MG63 (cell line): ENCODE measurements at regions not wholly inside any gene's neighbourhood (a gene's known extent, or its start where the extent isn't known, plus 50 kb on each side); places are given as distances from the start of the nearest gene placed in this dataset.
"Not testable (repeated sequence)": the region's sequence is repeated elsewhere in the genome, so short reads cannot be mapped to it uniquely, and the experiment has no call there.

ENCODE experiments used
- DNase-seq: peaks from one replicate; pipeline ENCODE4 v3.0.0-alpha.2; 2020
- H3K27me3 ChIP-seq: fragments of 250-450 bp; sonication (Bioruptor Pico); 2 replicates; pipeline ENCODE4 v1.5.1; 2020; ENCODE audit warnings: mild to moderate bottlenecking, moderate library complexity
- H3K36me3 ChIP-seq: fragments of 250-450 bp; sonication (Bioruptor Pico); 2 replicates; pipeline ENCODE4 v1.5.1; 2020; ENCODE audit warnings: mild to moderate bottlenecking, moderate library complexity
- H3K4me3 ChIP-seq: fragments of 250-450 bp; sonication (Bioruptor Pico); 2 replicates; pipeline ENCODE4 v1.5.1; 2020; ENCODE audit warnings: mild to moderate bottlenecking, moderate library complexity
- H3K9me3 ChIP-seq: fragments of 250-450 bp; sonication (Bioruptor Pico); 2 replicates; pipeline ENCODE4 v1.5.1; 2020; ENCODE audit warnings: mild to moderate bottlenecking, moderate library complexity

DNA sequence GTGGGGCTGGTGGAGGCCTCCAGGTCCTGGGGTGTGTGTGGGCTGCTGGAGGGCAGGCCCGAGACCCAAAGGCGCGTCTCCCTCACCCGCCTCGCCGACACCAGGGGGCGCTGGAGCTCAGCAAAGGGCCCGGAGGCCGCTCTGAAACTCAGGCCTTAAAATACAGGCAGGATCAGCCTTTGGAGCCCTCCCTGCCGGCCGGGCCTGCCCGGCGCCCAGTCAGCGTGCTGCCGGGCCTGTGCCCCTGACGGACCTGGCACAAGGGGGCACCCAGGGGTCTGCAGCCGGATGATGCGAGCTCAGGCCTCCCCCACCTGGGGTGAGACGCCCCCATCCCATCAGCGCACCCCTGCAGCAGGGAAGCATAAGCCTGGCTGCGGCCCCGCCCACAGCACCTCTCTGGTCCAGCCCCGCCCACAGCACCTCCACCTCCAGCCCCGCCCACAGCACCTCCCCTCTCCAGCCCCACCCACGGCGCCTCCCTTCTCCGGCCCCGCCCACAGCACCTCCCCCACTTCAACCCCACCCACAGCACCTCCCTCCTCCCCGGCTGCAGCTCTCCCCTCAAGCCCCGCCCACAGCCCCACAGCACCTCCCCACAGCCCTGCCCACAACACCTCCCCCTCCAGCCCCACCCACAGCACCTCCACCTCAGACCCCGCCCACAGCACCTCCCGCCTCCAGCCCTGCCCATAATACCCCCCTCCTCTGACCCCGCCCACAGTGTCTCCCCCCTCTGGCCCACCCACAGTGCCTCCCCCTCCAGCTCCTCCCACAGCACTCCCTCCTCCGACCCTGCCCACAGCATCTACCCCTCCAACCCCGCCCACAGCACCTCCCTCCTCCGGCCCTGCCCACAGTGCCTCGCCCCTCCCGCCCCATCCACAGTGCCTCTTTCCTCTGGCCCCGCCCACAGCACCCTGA is 92.8 kb upstream of the OTOS start:
- peak; percentile 89 for DNase-seq
- H3K4me3 ChIP-seq: peak overlapping the region; percentile 49

DNA sequence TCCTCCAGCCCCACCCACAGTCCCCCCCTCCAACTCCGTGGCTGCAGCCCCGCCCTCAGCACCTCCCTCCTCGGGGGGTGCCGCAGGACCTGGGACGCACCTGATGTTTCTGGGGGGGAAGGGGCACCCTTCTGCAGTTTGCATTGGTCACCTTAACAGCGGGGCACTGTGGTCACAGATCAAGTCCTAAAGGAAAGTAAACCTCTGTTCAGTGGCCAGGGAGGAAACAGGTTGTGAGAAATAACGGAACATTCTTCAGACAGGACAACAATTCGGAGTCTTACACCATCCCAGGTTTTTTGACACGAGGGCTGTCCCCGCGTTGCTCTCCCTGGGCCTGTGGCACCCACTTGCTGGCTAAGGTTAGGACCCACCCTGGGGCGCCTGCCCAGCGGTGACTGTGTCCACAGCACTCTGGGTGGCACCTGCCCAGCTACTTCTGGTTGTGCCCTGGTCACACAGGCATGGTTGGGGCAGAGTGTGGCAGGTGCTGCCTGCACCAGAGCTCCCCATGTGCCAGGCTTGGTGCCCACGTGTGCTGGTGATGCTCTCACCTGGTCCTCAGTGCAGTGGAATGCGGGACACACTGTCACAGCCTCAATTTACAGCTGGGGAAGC is 93.5 kb upstream of the OTOS start:
- Histone ChIP-seq H3K36me3 (no peaks in the 10 kb centered on the region), H3K27me3 (no peaks in the 10 kb centered on the region), H3K9me3 (peaks cover 2% of the 10 kb centered on the region), H3K4me3 (no peak overlapping the region)
- no peak for DNase-seq

More for the DNA sequence above, 92.8 kb upstream of the OTOS start:
- H3K9me3 ChIP-seq: peaks cover 4% of the 10 kb centered on the region
- H3K27me3 ChIP-seq: no peaks in the 10 kb centered on the region
- no peaks in the 10 kb centered on the region for H3K36me3 ChIP-seq

DNA sequence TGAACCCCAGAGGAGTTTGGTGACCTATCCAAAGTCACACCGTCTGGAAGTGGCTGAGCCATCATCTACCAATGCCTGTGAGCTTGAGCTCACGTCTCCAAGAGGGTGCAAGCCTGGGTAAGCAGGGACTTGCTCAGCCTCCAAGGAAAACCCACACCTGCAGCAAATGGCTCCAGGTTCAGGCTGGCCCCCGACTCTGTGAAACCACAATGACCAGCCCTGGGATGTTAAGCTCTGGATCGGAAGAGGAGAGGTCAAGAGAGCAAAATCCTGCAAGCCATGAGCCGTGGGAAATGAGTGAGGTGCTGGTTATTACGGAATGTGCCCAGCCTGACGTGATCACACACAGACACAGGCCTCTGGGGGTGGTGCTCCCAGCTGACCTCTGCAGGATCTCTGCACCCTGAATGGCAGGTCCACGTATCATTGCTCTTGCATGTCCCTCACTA is 94.1 kb upstream of the OTOS start:
- no peaks in the 10 kb centered on the region for H3K27me3 ChIP-seq
- DNase-seq: no peak
- no peaks in the 10 kb centered on the region for H3K36me3 ChIP-seq
- H3K9me3 ChIP-seq: no peaks in the 10 kb centered on the region; the same call in 1 of the 2 replicates
- no peak overlapping the region for H3K4me3 ChIP-seq

DNA sequence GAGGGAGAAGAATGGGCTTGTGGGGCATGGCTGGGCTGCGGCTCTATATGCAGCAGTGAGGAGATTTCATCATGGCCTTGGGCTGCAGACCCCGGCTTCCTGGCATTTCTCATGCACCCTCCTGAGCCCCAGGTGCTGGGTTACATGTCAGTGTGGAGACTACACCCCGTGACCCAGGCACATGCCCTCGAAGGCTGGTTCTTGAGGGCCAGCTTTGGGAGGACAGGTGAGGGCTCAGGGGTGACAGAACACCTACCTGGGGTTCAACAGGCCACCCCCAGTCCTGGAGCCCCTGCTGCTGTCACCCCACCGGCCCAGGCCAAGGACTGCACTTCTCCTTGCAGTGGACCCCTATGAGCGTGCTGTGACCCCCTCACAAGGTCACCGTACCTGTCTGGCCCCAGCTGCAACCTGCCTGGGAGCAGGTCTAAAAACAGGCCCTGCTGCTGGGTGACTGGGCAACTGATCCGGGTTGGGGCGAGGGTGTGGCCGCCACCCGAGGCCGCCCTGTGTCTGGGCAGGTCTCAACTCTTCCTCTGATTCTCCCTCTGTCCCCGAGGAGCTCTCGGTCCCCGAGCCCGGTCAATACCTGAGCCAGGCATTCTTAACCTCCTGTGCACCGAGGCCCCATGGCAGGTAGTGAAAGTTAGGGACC is 94.8 kb upstream of the OTOS start:
- Histone ChIP-seq H3K36me3 (no peaks in the 10 kb centered on the region), H3K27me3 (no peaks in the 10 kb centered on the region), H3K4me3 (no peak overlapping the region), H3K9me3 (no peaks in the 10 kb centered on the region)
- DNase-seq: no peak

DNA sequence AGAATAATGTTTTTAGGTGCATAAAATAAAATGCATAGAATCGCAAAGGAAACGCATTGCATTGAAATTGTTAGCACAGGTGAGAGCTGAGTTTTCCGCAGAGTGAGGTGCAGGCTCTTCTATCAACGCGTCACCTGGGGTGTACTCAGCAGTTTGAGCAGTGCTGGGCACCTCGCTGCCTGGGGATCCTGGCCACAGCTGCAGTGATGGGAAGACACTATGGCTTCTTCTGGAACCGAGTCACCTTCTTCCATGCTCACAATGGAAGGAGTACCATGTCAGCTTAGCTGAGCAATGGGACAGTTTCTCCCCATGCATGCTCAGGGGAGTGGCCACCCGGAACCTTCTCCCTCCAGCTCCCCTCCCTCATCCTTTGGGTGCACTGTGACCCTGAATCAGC is 95.4 kb upstream of the OTOS start:
- Histone ChIP-seq H3K36me3 (no peaks in the 10 kb centered on the region), H3K27me3 (no peaks in the 10 kb centered on the region), H3K4me3 (no peak overlapping the region), H3K9me3 (no peaks in the 10 kb centered on the region)
- no peak for DNase-seq

DNA sequence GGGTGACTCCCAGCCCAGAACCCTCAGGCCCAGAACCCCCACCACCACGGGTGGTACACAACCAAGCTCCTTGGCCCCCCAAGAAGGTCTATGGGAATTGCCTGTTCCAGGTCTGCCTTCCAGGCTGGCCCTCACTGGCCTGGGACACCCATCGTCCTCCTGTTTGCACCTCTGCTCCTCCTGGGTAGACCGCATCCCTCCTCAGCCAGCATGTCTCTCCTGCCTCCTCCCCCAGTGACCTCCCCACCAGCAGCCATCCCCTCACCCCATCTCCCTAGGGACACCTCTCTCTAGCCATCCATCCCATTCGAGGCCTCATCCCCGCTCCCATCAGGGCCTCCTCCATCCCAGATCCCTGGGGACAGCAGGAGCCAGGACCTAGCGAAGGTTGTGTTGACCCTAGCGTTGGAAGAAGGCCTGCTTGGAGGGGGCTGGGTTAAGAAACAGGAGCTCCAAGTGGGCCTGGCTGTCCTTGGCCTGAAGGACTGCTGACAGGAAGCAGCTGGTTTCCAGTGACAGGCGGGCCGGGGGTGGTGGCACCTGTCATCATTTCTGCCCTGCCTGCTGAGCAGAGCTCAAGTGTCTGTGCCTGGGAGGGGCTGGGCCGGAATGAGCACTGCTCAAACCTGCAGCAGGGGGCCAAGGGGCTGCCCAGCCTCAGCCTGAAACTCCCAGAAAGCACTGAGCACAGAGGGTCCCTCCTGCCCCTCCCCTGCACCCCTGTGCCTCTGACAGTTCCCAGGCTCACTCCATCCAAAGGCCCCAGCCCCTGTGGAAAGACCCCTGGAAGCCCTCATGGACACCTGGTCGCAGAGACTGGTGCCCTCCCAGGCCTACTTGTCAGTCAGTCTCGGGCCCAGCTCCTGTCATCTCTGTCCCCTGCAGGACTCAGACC is 96.0 kb upstream of the OTOS start:
- no peaks in the 10 kb centered on the region for H3K27me3 ChIP-seq
- H3K4me3 ChIP-seq: no peak overlapping the region
- H3K36me3 ChIP-seq: no peaks in the 10 kb centered on the region
- H3K9me3 ChIP-seq: no peaks in the 10 kb centered on the region
- DNase-seq: no peak

DNA sequence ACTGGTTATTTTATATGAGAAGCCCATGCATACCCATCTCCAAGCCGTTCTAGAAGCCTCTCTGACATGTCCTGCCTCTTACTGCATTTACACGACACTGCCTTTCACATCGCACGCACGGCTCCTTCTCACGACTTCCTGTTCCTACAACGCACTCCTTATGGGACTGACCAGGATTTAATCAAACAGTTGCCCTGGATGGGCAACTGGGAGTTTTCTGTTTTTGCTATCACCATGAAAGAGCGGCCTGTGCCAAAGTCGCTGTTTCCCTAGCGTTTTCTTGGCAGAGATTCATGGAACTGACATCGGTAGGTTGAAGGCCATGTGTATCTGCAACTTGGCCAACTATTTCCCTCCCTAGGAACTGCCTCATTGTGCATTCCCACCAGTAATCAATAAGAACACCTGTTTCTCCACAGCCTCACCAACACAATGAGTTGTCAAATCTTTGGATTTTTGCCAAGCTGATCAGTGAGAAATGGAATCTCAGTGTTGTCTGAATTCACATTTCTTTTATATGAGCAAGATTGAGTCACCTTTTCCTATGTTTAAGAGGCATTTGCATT is 97.2 kb upstream of the OTOS start:
- Histone ChIP-seq H3K9me3 (no peaks in the 10 kb centered on the region), H3K27me3 (no peaks in the 10 kb centered on the region), H3K36me3 (no peaks in the 10 kb centered on the region), H3K4me3 (no peak overlapping the region)
- peak; percentile 33 for DNase-seq

DNA sequence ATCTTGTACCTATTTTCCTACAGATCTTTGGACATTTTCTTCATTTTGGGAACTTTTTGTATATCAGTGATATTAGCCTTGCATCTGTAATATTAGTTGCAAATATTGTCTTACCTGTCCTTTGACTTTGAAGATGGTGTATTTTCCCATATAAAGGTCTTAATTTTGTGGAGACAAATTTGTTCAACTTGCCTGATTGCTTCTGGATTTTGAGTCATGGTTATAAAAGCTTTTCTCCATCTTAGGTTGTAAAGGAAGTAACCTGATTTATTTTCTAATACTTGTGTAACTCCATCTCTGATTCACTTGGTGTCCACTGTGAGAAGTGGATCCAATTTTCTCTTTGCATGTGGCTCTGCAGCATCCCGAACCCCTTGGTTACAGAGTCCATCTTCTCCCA is 97.7 kb upstream of the OTOS start:
- H3K36me3 ChIP-seq: no peaks in the 10 kb centered on the region
- H3K9me3 ChIP-seq: no peaks in the 10 kb centered on the region
- no peak overlapping the region for H3K4me3 ChIP-seq
- H3K27me3 ChIP-seq: no peaks in the 10 kb centered on the region
- DNase-seq: no peak

DNA sequence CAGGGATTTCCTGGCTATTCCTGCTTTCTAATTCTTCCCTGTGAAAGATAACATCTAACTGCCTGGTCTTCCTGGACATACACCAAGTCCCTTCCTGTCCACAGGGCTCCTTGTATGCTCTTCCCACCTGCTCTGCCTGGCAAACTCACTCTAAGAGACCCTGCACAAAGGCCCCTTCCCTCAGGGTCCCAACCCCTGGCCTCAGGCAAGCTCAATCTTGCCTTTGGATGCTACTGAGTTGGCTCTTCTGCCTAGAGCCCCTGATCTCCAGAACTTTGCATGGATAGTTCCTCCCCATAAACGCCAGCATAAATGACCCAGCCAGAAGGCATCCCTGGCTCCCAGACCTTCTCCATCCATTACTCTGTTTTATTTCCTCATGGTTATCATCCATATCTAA is 98.3 kb upstream of the OTOS start:
- no peak overlapping the region for H3K4me3 ChIP-seq
- H3K36me3 ChIP-seq: no peaks in the 10 kb centered on the region
- H3K27me3 ChIP-seq: no peaks in the 10 kb centered on the region
- H3K9me3 ChIP-seq: no peaks in the 10 kb centered on the region
- no peak for DNase-seq

DNA sequence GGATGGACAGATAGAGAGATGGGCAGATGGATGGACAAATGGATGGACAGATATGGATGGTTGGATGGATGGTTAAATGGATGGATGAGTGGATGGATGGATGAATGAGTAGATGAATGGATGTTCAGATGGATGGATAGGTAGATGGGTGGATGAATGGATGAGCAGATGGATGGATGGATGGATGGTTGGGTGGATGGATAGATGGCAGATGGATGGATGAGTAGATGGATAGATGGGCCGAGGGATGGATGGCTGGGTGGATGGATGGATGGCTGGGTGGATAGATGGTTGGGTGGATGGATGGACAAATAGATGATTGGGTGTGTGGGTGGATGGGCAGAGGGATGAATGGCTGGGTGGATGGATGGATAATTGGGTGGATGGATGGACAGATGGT is 98.9 kb upstream of the OTOS start:
- Histone ChIP-seq H3K36me3 (no peaks in the 10 kb centered on the region), H3K27me3 (no peaks in the 10 kb centered on the region), H3K9me3 (no peaks in the 10 kb centered on the region), H3K4me3 (no peak overlapping the region)
- no peak for DNase-seq

DNA sequence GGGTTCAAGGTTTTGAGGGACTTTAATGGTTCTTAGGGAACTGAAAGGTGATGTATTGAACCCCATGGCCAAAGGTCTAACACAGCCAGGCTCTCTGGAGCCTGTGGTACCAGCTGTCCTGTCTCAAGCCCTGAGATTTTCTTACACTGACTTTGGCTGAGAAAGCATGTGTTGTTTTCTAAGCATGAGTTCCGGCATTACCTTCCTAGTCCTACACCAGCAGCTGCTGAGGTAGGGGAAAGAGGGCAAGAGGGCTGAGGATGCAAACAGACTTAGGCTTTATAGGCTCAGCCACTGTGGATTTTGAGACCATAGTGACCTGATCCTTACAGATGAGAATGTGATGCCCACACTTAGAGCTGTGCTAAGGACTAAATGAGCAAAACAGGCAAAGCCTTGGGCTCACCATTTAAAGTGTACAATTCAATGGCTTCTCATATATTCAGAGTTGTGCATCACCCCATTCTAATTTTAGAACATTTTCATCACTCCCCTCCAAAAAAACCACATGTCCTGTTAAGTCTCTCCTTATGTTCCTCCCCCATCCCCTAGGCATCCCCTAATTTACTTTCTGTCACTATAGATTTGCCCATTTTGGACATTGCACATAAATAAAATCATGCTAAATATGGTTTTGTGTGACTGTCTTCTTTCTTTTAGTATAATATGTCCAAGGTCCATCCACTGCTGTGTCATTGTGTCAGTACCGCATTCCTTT is 99.7 kb upstream of the OTOS start:
- Histone ChIP-seq H3K4me3 (no peak overlapping the region), H3K9me3 (no peaks in the 10 kb centered on the region), H3K36me3 (no peaks in the 10 kb centered on the region), H3K27me3 (no peaks in the 10 kb centered on the region)
- no peak for DNase-seq

DNA sequence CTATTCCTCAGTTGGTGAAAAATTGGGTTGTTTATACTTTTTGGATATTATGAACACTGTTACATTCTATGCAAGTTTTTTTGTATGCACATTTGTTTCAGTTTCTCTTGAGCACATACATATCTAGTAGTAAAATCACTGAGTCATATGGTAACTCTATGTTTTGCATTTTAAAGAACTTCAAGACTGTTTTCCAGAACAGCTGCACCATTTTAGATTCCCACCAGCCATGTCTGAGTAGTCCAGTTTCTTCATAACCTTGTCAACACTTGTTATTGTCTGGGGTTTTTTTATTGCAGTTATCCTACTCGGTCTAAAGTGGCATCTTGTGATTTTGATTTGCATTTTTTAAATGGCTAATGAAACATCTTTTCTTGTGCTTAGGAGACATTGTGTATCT is 100.3 kb upstream of the OTOS start:
- DNase-seq: no peak
- H3K36me3 ChIP-seq: no peaks in the 10 kb centered on the region

DNA sequence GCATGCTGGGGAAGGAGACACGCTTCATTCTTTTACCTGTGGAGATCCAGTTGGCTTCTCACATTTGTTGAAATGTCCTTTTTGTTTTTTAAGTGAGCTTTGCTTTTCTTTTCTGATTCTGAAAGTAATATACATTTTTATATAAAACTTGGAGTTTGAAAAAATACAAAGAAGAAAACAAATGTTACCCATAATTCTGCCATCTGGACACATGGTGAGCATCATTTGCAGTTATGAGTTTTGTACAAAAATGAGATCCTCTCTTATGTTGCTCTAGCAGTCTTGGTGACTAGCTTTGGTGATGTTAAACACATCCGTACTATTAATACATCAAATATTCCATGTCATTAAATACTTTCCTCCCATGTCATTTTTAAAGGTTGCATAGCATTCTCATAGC is 101.1 kb upstream of the OTOS start:
- Histone ChIP-seq H3K27me3 (no peaks in the 10 kb centered on the region), H3K4me3 (no peak overlapping the region), H3K9me3 (no peaks in the 10 kb centered on the region), H3K36me3 (no peaks in the 10 kb centered on the region)
- no peak for DNase-seq

More for the DNA sequence above, 100.3 kb upstream of the OTOS start:
- no peak overlapping the region for H3K4me3 ChIP-seq
- H3K27me3 ChIP-seq: no peaks in the 10 kb centered on the region
- no peaks in the 10 kb centered on the region for H3K9me3 ChIP-seq

DNA sequence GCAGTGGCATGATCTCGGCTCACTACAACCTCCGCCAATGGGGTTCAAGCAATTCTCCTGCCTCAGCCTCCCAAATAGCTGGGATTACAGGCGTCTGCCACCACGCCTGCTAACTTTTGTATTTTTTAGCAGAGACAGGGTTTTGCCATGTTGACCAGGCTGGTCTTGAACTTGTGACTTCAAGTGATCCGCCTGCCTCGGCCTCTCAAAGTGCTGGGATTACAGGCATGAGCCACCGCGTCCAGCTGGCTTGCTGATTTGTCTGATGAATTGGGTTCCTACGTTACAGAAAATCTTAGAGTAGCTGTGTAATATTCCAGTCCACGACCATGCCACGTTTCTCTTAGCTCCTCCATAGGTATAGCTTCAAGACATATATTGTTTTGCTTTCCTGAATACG is 102.6 kb upstream of the OTOS start:
- not testable (repeated sequence) for H3K9me3 ChIP-seq, H3K27me3 ChIP-seq, H3K4me3 ChIP-seq, DNase-seq, H3K36me3 ChIP-seq

DNA sequence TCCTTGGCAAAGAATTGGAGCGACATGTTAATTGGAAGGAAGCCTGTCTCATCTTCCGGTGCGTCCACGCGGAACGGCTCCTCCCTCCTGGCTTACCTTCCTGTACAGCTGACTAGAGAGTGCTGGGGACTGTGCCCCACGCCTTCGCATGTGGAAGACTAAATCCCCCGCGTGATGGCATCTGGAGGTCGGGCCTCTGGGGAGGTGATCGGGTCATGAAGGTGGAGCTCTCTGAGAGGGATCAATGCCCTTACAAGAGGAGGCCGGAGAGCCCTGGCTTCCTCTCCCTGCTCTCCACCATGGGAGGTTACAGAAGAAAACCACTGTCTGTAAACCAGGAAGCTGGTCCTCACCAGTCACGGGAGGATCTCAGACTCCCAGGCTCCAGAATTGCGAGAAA is 104.1 kb upstream of the OTOS start:
- no peaks in the 10 kb centered on the region for H3K9me3 ChIP-seq
- no peak for DNase-seq
- H3K27me3 ChIP-seq: no peaks in the 10 kb centered on the region

DNA sequence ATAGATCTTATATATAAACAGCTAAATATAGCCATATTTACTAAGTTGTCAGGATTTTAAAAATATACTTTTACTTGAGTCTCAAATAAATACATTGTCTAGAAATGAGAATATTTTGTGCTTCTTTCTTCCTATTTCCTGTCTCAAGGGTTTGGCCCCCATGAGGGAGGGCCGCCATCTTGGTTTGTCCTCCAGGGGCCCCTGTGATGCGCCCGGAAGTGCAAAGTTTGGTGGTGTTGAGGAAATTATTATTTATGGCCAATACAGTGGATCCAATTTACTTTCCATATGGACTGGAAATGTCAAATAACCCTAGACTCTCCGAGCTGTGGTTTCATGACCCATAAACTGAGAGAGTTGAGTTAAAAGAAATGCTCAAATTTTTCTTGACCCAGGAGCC is 104.7 kb upstream of the OTOS start:
- no peak overlapping the region for H3K4me3 ChIP-seq
- H3K36me3 ChIP-seq: no peaks in the 10 kb centered on the region
- H3K9me3 ChIP-seq: no peaks in the 10 kb centered on the region
- no peak for DNase-seq
- no peaks in the 10 kb centered on the region for H3K27me3 ChIP-seq

More for the DNA sequence above, 104.1 kb upstream of the OTOS start:
- H3K36me3 ChIP-seq: no peaks in the 10 kb centered on the region
- no peak overlapping the region for H3K4me3 ChIP-seq
